HAP-1 (cell line): ENCODE measurements at regions not wholly inside any gene's neighbourhood (a gene's known extent, or its start where the extent isn't known, plus 50 kb on each side); places are given as distances from the start of the nearest gene placed in this dataset.
A peak's percentile ranks its signal among the peaks of the same experiment; 100 is the strongest.

Experiments used
- DNase-seq, 2 experiments: peaks; one replicate each; pipeline ENCODE4 v3.0.0-alpha.2; 2016 to 2020; ENCODE audit warnings: low spot score in 2 of 2
- H3K27me3 ChIP-seq: fragments of 250-450 bp; sonication (Bioruptor Pico); 2 replicates; pipeline ENCODE4 v1.5.1; 2020; ENCODE audit warnings: low read depth, mild to moderate bottlenecking, moderate library complexity
- H3K36me3 ChIP-seq: fragments of 250-450 bp; sonication (Bioruptor Pico); replicated peaks from 2 replicates; pipeline ENCODE4 v1.5.1; 2020; ENCODE audit warnings: mild to moderate bottlenecking
- H3K4me1 ChIP-seq: fragments of 250-450 bp; sonication (Bioruptor Pico); 2 replicates; pipeline ENCODE4 v1.5.1; 2020; ENCODE audit warnings: mild to moderate bottlenecking
- H3K4me3 ChIP-seq: fragments of 250-450 bp; sonication (Bioruptor Pico); 2 replicates; pipeline ENCODE4 v1.5.1; 2020; ENCODE audit warnings: mild to moderate bottlenecking, moderate library complexity
- H3K9me3 ChIP-seq: fragments of 250-450 bp; sonication (Bioruptor Pico); 2 replicates; pipeline ENCODE4 v1.5.1; 2020; ENCODE audit warnings: mild to moderate bottlenecking, moderate library complexity
- in situ Hi-C: fragments of 300-500 bp; cut with MboI; formaldehyde crosslinking; loops from 3 replicates; pipeline ENCODE4 v1.14.3; 2020; ENCODE audit warnings: low sequenced_read_pairs, inconsistent platforms, mixed read lengths

- H3K4me3 ChIP-seq = no peak overlapping the region
- in situ Hi-C loops = loop anchor here (25.0 kb wide), 1 partner anchor 232 kb away; no protein-coding TSS in a partner anchor
- H3K27me3 ChIP-seq = peaks cover 19% of the 10 kb centered on the region
- H3K9me3 ChIP-seq = no peaks in the 10 kb centered on the region
- DNase-seq = peak; percentile 54 to 85
- H3K36me3 ChIP-seq = no peaks in the 10 kb centered on the region
- H3K4me1 ChIP-seq = peaks cover 9% of the 10 kb centered on the region
These were observed 89.3 kb upstream of the PRKCQ start for GRCh38 chr10:6669269-6669859.

GRCh38 chr10:6667679-6668270 lies 87.7 kb upstream of the PRKCQ start:
- Histone ChIP-seq H3K36me3 (no peaks in the 10 kb centered on the region), H3K4me1 (peaks cover 9% of the 10 kb centered on the region), H3K27me3 (peaks cover 19% of the 10 kb centered on the region), H3K4me3 (no peak overlapping the region), H3K9me3 (no peaks in the 10 kb centered on the region)
- DNase-seq = peak; percentile 59 to 68
- in situ Hi-C loops = loop anchor here (25.0 kb wide), 1 partner anchor 230 kb away; no protein-coding TSS in a partner anchor

- H3K36me3 ChIP-seq = no peaks in the 10 kb centered on the region
- no peak overlapping the region for H3K4me3 ChIP-seq
- peaks cover 9% of the 10 kb centered on the region for H3K4me1 ChIP-seq
- in situ Hi-C loops = loop anchor here (25.0 kb wide), 1 partner anchor 230 kb away; no protein-coding TSS in a partner anchor
- H3K27me3 ChIP-seq = peaks cover 19% of the 10 kb centered on the region
- no peaks in the 10 kb centered on the region for H3K9me3 ChIP-seq
- no peak for DNase-seq
These were observed 87.1 kb upstream of the PRKCQ start for GRCh38 chr10:6667150-6667549.

GRCh38 chr10:6665847-6666246 lies 85.8 kb upstream of the PRKCQ start:
- H3K4me1 ChIP-seq = peaks cover 9% of the 10 kb centered on the region
- in situ Hi-C loops = loop anchor here (25.0 kb wide), 1 partner anchor 229 kb away; no protein-coding TSS in a partner anchor
- H3K4me3 ChIP-seq = no peak overlapping the region
- no peak for DNase-seq
- H3K36me3 ChIP-seq = no peaks in the 10 kb centered on the region
- H3K27me3 ChIP-seq = peaks cover 19% of the 10 kb centered on the region
- no peaks in the 10 kb centered on the region for H3K9me3 ChIP-seq

GRCh38 chr10:6660460-6660859 lies 80.4 kb upstream of the PRKCQ start:
- Histone ChIP-seq H3K9me3 (no peaks in the 10 kb centered on the region), H3K27me3 (peaks cover 7% of the 10 kb centered on the region; the same call in 1 of the 2 replicates), H3K4me1 (no peaks in the 10 kb centered on the region), H3K4me3 (no peak overlapping the region), H3K36me3 (no peaks in the 10 kb centered on the region)
- no peak for DNase-seq
- in situ Hi-C loops = loop anchor here (25.0 kb wide), 1 partner anchor 223 kb away; no protein-coding TSS in a partner anchor

- in situ Hi-C loops = loop anchor here (25.0 kb wide), 1 partner anchor 222 kb away; no protein-coding TSS in a partner anchor
These were observed 79.4 kb upstream of the PRKCQ start for GRCh38 chr10:6659451-6659850.

GRCh38 chr10:6657669-6658068 lies 77.6 kb upstream of the PRKCQ start:
- Histone ChIP-seq H3K27me3 (peaks cover 14% of the 10 kb centered on the region), H3K4me3 (no peak overlapping the region), H3K36me3 (no peaks in the 10 kb centered on the region), H3K4me1 (no peaks in the 10 kb centered on the region), H3K9me3 (no peaks in the 10 kb centered on the region)
- DNase-seq = no peak
- in situ Hi-C loops = loop anchor here (25.0 kb wide), 1 partner anchor 220 kb away; no protein-coding TSS in a partner anchor

More at GRCh38 chr10:6659451-6659850, 79.4 kb upstream of the PRKCQ start:
- Histone ChIP-seq H3K36me3 (no peaks in the 10 kb centered on the region), H3K4me3 (no peak overlapping the region), H3K4me1 (no peaks in the 10 kb centered on the region), H3K9me3 (no peaks in the 10 kb centered on the region), H3K27me3 (peaks cover 7% of the 10 kb centered on the region; the same call in 1 of the 2 replicates)
- no peak for DNase-seq

- in situ Hi-C loops = loop anchor here (25.0 kb wide), 1 partner anchor 220 kb away; no protein-coding TSS in a partner anchor
- Histone ChIP-seq H3K36me3 (no peaks in the 10 kb centered on the region), H3K4me3 (no peak overlapping the region), H3K9me3 (no peaks in the 10 kb centered on the region), H3K4me1 (no peaks in the 10 kb centered on the region), H3K27me3 (peaks cover 14% of the 10 kb centered on the region)
- no peak for DNase-seq
These were observed 77.1 kb upstream of the PRKCQ start for GRCh38 chr10:6657196-6657595.

- in situ Hi-C loops = loop anchor here (25.0 kb wide), 1 partner anchor 217 kb away; no protein-coding TSS in a partner anchor
- peaks cover 17% of the 10 kb centered on the region for H3K27me3 ChIP-seq
These were observed 74.5 kb upstream of the PRKCQ start for GRCh38 chr10:6654571-6654970.

GRCh38 chr10:6650586-6650985 lies 70.5 kb upstream of the PRKCQ start:
- H3K27me3 ChIP-seq = peaks cover 16% of the 10 kb centered on the region
- in situ Hi-C loops = loop anchor here (25.0 kb wide), 1 partner anchor 213 kb away; no protein-coding TSS in a partner anchor
- no peaks in the 10 kb centered on the region for H3K36me3 ChIP-seq
- H3K4me1 ChIP-seq = no peaks in the 10 kb centered on the region
- H3K4me3 ChIP-seq = no peak overlapping the region
- no peaks in the 10 kb centered on the region for H3K9me3 ChIP-seq
- no peak for DNase-seq

More at GRCh38 chr10:6654571-6654970, 74.5 kb upstream of the PRKCQ start:
- Histone ChIP-seq H3K4me1 (no peaks in the 10 kb centered on the region), H3K36me3 (no peaks in the 10 kb centered on the region), H3K9me3 (no peaks in the 10 kb centered on the region), H3K4me3 (no peak overlapping the region)
- DNase-seq = no peak

- in situ Hi-C loops = loop anchor here (25.0 kb wide), 1 partner anchor 213 kb away; no protein-coding TSS in a partner anchor
- no peak overlapping the region for H3K4me3 ChIP-seq
- no peaks in the 10 kb centered on the region for H3K9me3 ChIP-seq
- no peak for DNase-seq
- peaks cover 19% of the 10 kb centered on the region for H3K27me3 ChIP-seq
- no peaks in the 10 kb centered on the region for H3K4me1 ChIP-seq
- H3K36me3 ChIP-seq = no peaks in the 10 kb centered on the region
These were observed 69.8 kb upstream of the PRKCQ start for GRCh38 chr10:6649903-6650302.

- no peak for DNase-seq
- H3K36me3 ChIP-seq = no peaks in the 10 kb centered on the region
- in situ Hi-C loops = no loop called here
- no peaks in the 10 kb centered on the region for H3K4me1 ChIP-seq
- no peaks in the 10 kb centered on the region for H3K9me3 ChIP-seq
- peaks cover 23% of the 10 kb centered on the region for H3K27me3 ChIP-seq
- no peak overlapping the region for H3K4me3 ChIP-seq
These were observed 69.0 kb upstream of the PRKCQ start for GRCh38 chr10:6648894-6649720.

GRCh38 chr10:6647811-6648526 lies 67.9 kb upstream of the PRKCQ start:
- peaks cover 18% of the 10 kb centered on the region for H3K27me3 ChIP-seq
- no peak overlapping the region for H3K4me3 ChIP-seq
- no peaks in the 10 kb centered on the region for H3K4me1 ChIP-seq
- no peaks in the 10 kb centered on the region for H3K9me3 ChIP-seq
- no peaks in the 10 kb centered on the region for H3K36me3 ChIP-seq
- peak; percentile 48 to 75 for DNase-seq
- in situ Hi-C loops = no loop called here
